GM21825 (cell line): ENCODE measurements at regions not wholly inside any gene's neighbourhood (a gene's known extent, or its start where the extent isn't known, plus 50 kb on each side); places are given as distances from the start of the nearest gene placed in this dataset.
"Not testable (repeated sequence)": the region's sequence is repeated elsewhere in the genome, so short reads cannot be mapped to it uniquely, and the experiment has no call there.

Experiments
- ATAC-seq: cut with Tn5 transposase; IDR thresholded peaks from one replicate; pipeline ENCODE4 v1.9.1; 2021; ENCODE audit warnings: mild to moderate bottlenecking, moderate library complexity; ENCODE audit not compliant: unreplicated experiment

- no peak for ATAC-seq
These were observed 395.7 kb upstream of the PDE3A start for GRCh38 chr12:19972325-19973288.

- no peak for ATAC-seq
These were observed 390.1 kb upstream of the PDE3A start for GRCh38 chr12:19978193-19978592.

- ATAC-seq = no peak
These were observed 388.8 kb upstream of the PDE3A start for GRCh38 chr12:19979584-19979983.

- ATAC-seq = no peak
These were observed 386.4 kb upstream of the PDE3A start for GRCh38 chr12:19981944-19982343.

- ATAC-seq = no peak
These were observed 380.3 kb upstream of the PDE3A start for GRCh38 chr12:19988001-19988400.

GRCh38 chr12:19988459-19988873 is 379.9 kb upstream of the PDE3A start:
- no peak for ATAC-seq

GRCh38 chr12:19988948-19989347 is 379.4 kb upstream of the PDE3A start:
- no peak for ATAC-seq

GRCh38 chr12:19991146-19991545 is 377.2 kb upstream of the PDE3A start:
- no peak for ATAC-seq

- ATAC-seq = no peak
These were observed 376.0 kb upstream of the PDE3A start for GRCh38 chr12:19992311-19992710.

- no peak for ATAC-seq
These were observed 373.4 kb upstream of the PDE3A start for GRCh38 chr12:19994968-19995367.

- no peak for ATAC-seq
These were observed 370.5 kb upstream of the PDE3A start for GRCh38 chr12:19997656-19998400.

GRCh38 chr12:19998411-19998810 is 369.9 kb upstream of the PDE3A start:
- no peak for ATAC-seq

GRCh38 chr12:19998961-19999804 is 369.2 kb upstream of the PDE3A start:
- no peak for ATAC-seq

- ATAC-seq = no peak
These were observed 368.6 kb upstream of the PDE3A start for GRCh38 chr12:19999805-20000138.

- no peak for ATAC-seq
These were observed 368.0 kb upstream of the PDE3A start for GRCh38 chr12:20000229-20000849.

- no peak for ATAC-seq
These were observed 365.1 kb upstream of the PDE3A start for GRCh38 chr12:20003252-20003651.

GRCh38 chr12:20004952-20005351 is 363.4 kb upstream of the PDE3A start:
- no peak for ATAC-seq

GRCh38 chr12:20006871-20007730 is 361.2 kb upstream of the PDE3A start:
- ATAC-seq = no peak

- not testable (repeated sequence) for ATAC-seq
These were observed 358.4 kb upstream of the PDE3A start for GRCh38 chr12:20009965-20010364.

GRCh38 chr12:20011200-20011599 is 357.1 kb upstream of the PDE3A start:
- no peak for ATAC-seq
